ENCODE measurements at regions not wholly inside any gene's neighbourhood (a gene's known extent, or its start where the extent isn't known, plus 50 kb on each side); places are given as distances from the start of the nearest gene placed in this dataset.
"Not testable (repeated sequence)": the region's sequence is repeated elsewhere in the genome, so short reads cannot be mapped to it uniquely, and the experiment has no call there.

GRCh38 chr5:158194561-158194976 lies 335.6 kb upstream of the CLINT1 start:
- no peak for DNase-seq
- H3F3A ChIP-seq (ENCODE audit: insufficient read depth), result no peaks in the 10 kb centered on the region
- H3K27ac ChIP-seq, result no peak overlapping the region
- in situ Hi-C loops (cut with MboI), result no loop called here
- H4K20me1 ChIP-seq (ENCODE audit: insufficient read depth), result no peaks in the 10 kb centered on the region
- H3K79me2 ChIP-seq (ENCODE audit: insufficient read depth), result no peaks in the 10 kb centered on the region
- H3K9me2 ChIP-seq (ENCODE audit: insufficient read depth), result no peaks in the 10 kb centered on the region
- no peak overlapping the region for H3K9ac ChIP-seq
- WGBS, 2 experiments (ENCODE audit: low coverage in 1 of 2, low lambda C conversion rate in 2 of 2, missing lambda C conversion rate in 2 of 2), result 74 to 77% methylated on average over 10 of the region's 10 CpGs
- H3K27me3 ChIP-seq (replicated peaks; ENCODE audit: insufficient read depth), result no peaks in the 10 kb centered on the region; the same call in 1 of the 2 replicates
- no peak overlapping the region for H3K4me3 ChIP-seq
- no peak overlapping the region for H3K4me2 ChIP-seq (ENCODE audit: unreplicated experiment)
- H3K4me1 ChIP-seq (ENCODE audit: insufficient read depth), result no peaks in the 10 kb centered on the region
- peaks cover 7% of the 10 kb centered on the region for H3K9me3 ChIP-seq (ENCODE audit: low read depth)
- no peak for TF ChIP-seq EZH2 (IDR thresholded peaks at IDR 0.05; ENCODE audit: insufficient read depth, poor library complexity, severe bottlenecking)
- no peak for TF ChIP-seq EZH2phosphoT487 (IDR thresholded peaks at IDR 0.05; ENCODE audit: insufficient read depth, low read depth)
- no peaks in the 10 kb centered on the region for H3K36me3 ChIP-seq (ENCODE audit: low read depth)
- no peak overlapping the region for H2AFZ ChIP-seq

GRCh38 chr5:158193395-158193794 lies 334.4 kb upstream of the CLINT1 start:
- H3K79me2 ChIP-seq (ENCODE audit: insufficient read depth); H3K9me2 ChIP-seq (ENCODE audit: insufficient read depth); H4K20me1 ChIP-seq (ENCODE audit: insufficient read depth); H3K9ac ChIP-seq; H3K4me3 ChIP-seq; H3K36me3 ChIP-seq (ENCODE audit: low read depth); H3K27me3 ChIP-seq (replicated peaks; ENCODE audit: insufficient read depth); H3K4me1 ChIP-seq (ENCODE audit: insufficient read depth); H3K9me3 ChIP-seq (ENCODE audit: low read depth); DNase-seq; H3F3A ChIP-seq (ENCODE audit: insufficient read depth); H3K4me2 ChIP-seq (ENCODE audit: unreplicated experiment); in situ Hi-C loops (cut with MboI); H3K27ac ChIP-seq; H2AFZ ChIP-seq: not testable (repeated sequence)
- WGBS, 2 experiments (ENCODE audit: low coverage in 1 of 2, low lambda C conversion rate in 2 of 2, missing lambda C conversion rate in 2 of 2), result 90 to 93% methylated on average over 2 of the region's 2 CpGs

- Histone ChIP-seq H3K4me1 (ENCODE audit: insufficient read depth) (peaks cover 12% of the 10 kb centered on the region; the same call in 1 of the 2 replicates), H3K4me3 (no peak overlapping the region), H3K9ac (no peak overlapping the region), H4K20me1 (ENCODE audit: insufficient read depth) (no peaks in the 10 kb centered on the region), H3K9me2 (ENCODE audit: insufficient read depth) (no peaks in the 10 kb centered on the region), H3K27me3 (replicated peaks; ENCODE audit: insufficient read depth) (no peaks in the 10 kb centered on the region), H3F3A (ENCODE audit: insufficient read depth) (no peaks in the 10 kb centered on the region), H3K27ac (no peak overlapping the region), H3K9me3 (ENCODE audit: low read depth) (no peaks in the 10 kb centered on the region), H3K4me2 (ENCODE audit: unreplicated experiment) (no peak overlapping the region), H3K79me2 (ENCODE audit: insufficient read depth) (no peaks in the 10 kb centered on the region), H3K36me3 (ENCODE audit: low read depth) (no peaks in the 10 kb centered on the region), H2AFZ (no peak overlapping the region)
- TF ChIP-seq EZH2phosphoT487 (IDR thresholded peaks at IDR 0.05; ENCODE audit: insufficient read depth, low read depth) (no peak), EZH2 (IDR thresholded peaks at IDR 0.05; ENCODE audit: insufficient read depth, poor library complexity, severe bottlenecking) (no peak)
- no peak for DNase-seq
- in situ Hi-C loops (cut with MboI), result no loop called here
- WGBS, 2 experiments (ENCODE audit: low coverage in 1 of 2, low lambda C conversion rate in 2 of 2, missing lambda C conversion rate in 2 of 2), result 97 to 98% methylated on average over 4 of the region's 4 CpGs
Observed at GRCh38 chr5:158180407-158180806, 321.5 kb upstream of the CLINT1 start.

GRCh38 chr5:158179271-158179670 lies 320.3 kb upstream of the CLINT1 start:
- H3K36me3 ChIP-seq (ENCODE audit: low read depth), result no peaks in the 10 kb centered on the region
- H3K9me3 ChIP-seq (ENCODE audit: low read depth), result no peaks in the 10 kb centered on the region
- peaks cover 17% of the 10 kb centered on the region; the same call in 1 of the 2 replicates for H3K4me1 ChIP-seq (ENCODE audit: insufficient read depth)
- H3K27ac ChIP-seq, result no peak overlapping the region
- H3F3A ChIP-seq (ENCODE audit: insufficient read depth), result no peaks in the 10 kb centered on the region
- H3K9me2 ChIP-seq (ENCODE audit: insufficient read depth), result no peaks in the 10 kb centered on the region
- no peaks in the 10 kb centered on the region for H3K79me2 ChIP-seq (ENCODE audit: insufficient read depth)
- no peaks in the 10 kb centered on the region for H3K27me3 ChIP-seq (replicated peaks; ENCODE audit: insufficient read depth)
- TF ChIP-seq EZH2 (IDR thresholded peaks at IDR 0.05; ENCODE audit: insufficient read depth, poor library complexity, severe bottlenecking), result no peak
- TF ChIP-seq EZH2phosphoT487 (IDR thresholded peaks at IDR 0.05; ENCODE audit: insufficient read depth, low read depth), result no peak
- H2AFZ ChIP-seq, result no peak overlapping the region
- no peak overlapping the region for H3K4me3 ChIP-seq
- H3K9ac ChIP-seq, result no peak overlapping the region
- H3K4me2 ChIP-seq (ENCODE audit: unreplicated experiment), result no peak overlapping the region
- no peak for DNase-seq
- no peaks in the 10 kb centered on the region for H4K20me1 ChIP-seq (ENCODE audit: insufficient read depth)
- 98% methylated on average over 7 of the region's 7 CpGs for WGBS, 2 experiments (ENCODE audit: low coverage in 1 of 2, low lambda C conversion rate in 2 of 2, missing lambda C conversion rate in 2 of 2)
- in situ Hi-C loops (cut with MboI), result loop anchor here (10.0 kb wide), 2 partner anchors 516 to 926 kb away; no protein-coding TSS in a partner anchor

- Histone ChIP-seq H3K4me2 (ENCODE audit: unreplicated experiment) (no peak overlapping the region), H3K4me1 (ENCODE audit: insufficient read depth) (peaks cover 17% of the 10 kb centered on the region; the same call in 1 of the 2 replicates), H3K79me2 (ENCODE audit: insufficient read depth) (no peaks in the 10 kb centered on the region), H3K9me3 (ENCODE audit: low read depth) (no peaks in the 10 kb centered on the region), H3K36me3 (ENCODE audit: low read depth) (no peaks in the 10 kb centered on the region), H3K9me2 (ENCODE audit: insufficient read depth) (no peaks in the 10 kb centered on the region), H3K9ac (no peak overlapping the region), H3K4me3 (no peak overlapping the region), H2AFZ (no peak overlapping the region), H3K27me3 (replicated peaks; ENCODE audit: insufficient read depth) (no peaks in the 10 kb centered on the region), H4K20me1 (ENCODE audit: insufficient read depth) (no peaks in the 10 kb centered on the region), H3K27ac (no peak overlapping the region), H3F3A (ENCODE audit: insufficient read depth) (no peaks in the 10 kb centered on the region)
- in situ Hi-C loops (cut with MboI), result loop anchor here (10.0 kb wide), 2 partner anchors 516 to 926 kb away; no protein-coding TSS in a partner anchor
- 93 to 94% methylated on average over 6 of the region's 6 CpGs for WGBS, 2 experiments (ENCODE audit: low coverage in 1 of 2, low lambda C conversion rate in 2 of 2, missing lambda C conversion rate in 2 of 2)
- TF ChIP-seq EZH2 (IDR thresholded peaks at IDR 0.05; ENCODE audit: insufficient read depth, poor library complexity, severe bottlenecking) (no peak), EZH2phosphoT487 (IDR thresholded peaks at IDR 0.05; ENCODE audit: insufficient read depth, low read depth) (no peak)
- DNase-seq, result no peak
Observed at GRCh38 chr5:158178535-158178934, 319.6 kb upstream of the CLINT1 start.

All from GM23248 (cell line).